NCI-H1105 (cell line): ENCODE measurements at regions not wholly inside any gene's neighbourhood (a gene's known extent, or its start where the extent isn't known, plus 50 kb on each side); places are given as distances from the start of the nearest gene placed in this dataset.
"Not testable (repeated sequence)": the region's sequence is repeated elsewhere in the genome, so short reads cannot be mapped to it uniquely, and the experiment has no call there.

Experiments used
- DNase-seq: peaks from one replicate; lab custom pipeline; 2025; lab: John Stamatoyannopoulos, UW

DNA sequence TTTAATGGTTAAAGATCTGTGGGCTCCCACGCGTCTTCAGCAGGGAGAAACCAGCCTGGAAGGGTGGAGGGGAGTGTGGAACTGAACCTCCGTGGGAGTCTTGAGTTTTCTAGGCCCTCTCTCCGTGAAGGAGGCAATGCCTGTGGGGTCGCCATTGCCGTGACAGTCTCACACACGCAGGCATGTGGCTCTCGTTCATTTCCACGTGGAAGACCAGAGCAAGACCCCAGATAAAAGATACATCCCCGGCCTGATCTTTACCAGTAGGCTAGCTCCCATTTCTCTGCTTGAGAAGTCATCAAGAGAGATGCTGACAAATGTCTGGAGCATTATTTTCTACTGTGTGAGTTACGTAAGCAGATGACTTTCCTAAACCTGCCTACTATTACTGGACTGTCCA is 491.7 kb upstream of the LMO3 start:
- DNase-seq, result no peak

DNA sequence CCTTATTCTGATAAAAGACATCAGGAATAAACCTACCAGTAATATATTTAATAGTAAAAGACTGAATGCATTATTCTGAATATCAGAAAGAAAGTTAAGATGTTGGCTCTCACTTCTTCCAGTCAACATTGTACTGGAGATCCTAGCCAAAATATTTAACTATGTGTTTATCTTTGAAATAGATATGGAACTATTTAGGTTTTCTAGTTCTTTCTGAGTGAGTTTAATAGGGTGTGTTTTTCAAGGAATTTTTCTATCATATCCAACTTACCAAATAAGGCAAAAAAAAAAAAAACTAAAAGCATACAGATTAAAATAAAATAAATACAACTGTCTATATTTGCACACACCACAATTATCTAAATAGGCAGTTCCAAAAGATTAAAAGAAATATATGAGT is 478.9 kb upstream of the LMO3 start:
- no peak for DNase-seq

DNA sequence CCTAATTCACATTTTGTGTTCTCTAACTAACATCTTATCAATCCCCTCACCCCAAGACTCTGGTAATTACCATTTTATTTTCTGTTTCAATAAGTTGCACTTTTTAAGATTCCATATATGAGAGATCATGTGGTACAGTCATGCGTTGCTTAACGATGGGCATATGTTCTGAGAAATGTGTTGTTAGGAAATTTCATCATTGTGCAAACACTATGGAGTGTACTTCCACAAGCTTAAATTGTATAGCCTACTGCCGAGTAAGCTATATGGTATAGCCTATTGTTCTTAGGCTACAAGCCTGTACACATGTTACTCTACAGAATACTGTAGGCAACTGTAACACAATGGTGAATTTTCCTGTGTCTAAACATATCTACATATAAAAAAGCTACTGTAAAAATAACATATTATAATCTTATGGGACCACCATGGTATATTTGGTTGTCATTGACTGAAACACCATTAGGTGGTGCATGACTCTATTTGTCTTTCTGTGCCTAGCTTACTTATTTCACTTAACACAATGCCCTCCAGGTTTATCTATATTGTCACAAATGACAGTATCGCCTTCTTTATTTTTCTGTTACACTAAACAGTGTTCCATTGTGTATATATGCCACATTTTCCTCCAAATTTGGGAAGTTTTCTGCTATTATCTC is 473.4 kb upstream of the LMO3 start:
- no peak for DNase-seq

DNA sequence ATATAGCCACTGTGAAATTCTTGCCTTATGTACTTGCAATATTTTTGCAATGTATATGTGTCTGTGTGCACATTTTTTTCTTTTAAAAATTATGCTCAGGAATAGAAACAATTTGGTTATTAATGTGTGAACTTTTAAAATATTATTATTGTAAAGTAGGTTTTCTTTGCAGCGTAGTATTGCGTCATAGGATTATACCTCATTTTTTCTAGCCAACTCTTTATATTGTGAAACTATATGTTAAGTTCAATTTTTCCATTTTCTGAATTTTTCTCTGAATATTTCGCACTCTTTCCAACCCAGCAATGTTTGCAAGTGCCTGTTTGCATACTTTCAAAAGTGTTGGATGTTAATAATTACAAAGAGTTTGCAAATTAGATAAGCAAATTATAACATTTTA is 471.6 kb upstream of the LMO3 start:
- DNase-seq, result no peak

DNA sequence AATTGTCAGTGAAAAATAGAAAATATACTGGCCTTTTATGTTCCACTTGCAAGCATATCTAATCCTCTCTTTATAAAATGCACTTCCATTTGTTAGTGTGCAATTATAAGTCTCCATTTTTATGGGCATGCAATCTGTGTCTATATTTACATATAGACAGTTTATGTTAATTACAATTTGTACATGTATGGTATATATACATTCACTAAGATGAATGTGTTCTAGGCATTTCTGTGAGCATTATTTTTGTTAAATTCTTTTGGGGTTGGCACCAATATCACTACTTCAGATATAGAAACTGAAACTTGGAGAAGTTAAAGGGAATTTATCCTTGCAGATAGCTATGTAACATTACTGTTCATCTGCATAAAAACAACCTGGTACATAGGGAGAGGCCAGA is 470.8 kb upstream of the LMO3 start:
- DNase-seq, result no peak

DNA sequence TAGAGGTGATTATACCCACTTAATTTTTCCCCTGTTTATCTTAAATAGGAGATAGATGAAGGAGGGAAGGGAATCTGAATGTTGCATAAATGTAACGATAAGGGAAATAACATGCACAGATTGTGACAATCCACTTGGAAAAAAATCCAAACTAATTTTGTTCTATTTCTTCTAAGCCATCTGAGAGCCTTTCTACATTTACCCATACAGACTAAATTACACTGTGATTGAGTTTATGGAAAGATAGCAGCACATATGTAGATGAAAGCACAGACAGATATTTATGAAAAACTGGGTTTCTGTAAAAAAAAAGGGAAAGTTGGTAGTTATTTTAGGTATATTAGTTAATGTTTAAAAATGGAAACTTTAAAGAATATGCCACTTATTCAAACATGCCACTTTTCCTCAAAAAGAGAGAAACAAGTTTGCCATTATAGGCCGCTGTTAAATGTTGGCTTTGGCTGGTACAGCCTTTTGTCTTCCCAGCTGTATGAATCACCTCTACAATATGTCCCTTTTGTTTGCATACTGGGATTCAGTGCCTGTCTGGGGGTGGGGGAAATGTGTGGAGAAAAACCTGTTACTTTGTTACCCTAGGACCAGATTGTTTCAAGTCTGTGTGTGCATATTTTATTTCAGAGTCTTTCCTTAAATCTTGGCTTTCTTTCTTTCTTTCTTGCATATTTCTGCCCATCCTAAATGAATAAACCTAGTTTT is 470.2 kb upstream of the LMO3 start:
- DNase-seq, result peak; percentile 6

DNA sequence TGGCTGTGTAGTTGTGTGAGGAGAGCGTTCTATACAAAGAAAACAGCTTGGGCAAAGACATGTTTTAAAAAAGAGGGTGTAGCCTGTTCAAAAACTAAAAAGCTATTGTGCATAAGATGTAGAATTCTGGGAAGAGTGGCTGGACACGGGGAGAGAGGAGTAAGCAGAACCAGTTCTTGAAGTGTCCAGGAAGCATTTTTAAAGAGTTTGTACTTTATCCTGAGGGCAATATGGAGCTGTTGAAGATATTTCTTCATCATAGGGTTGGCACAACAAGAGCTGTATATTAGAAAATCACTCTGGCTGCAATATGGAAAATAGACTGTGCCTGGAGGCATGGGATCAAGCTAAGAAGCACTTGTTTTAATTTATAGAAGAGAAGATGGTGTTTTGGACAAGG is 458.9 kb upstream of the LMO3 start:
- no peak for DNase-seq

DNA sequence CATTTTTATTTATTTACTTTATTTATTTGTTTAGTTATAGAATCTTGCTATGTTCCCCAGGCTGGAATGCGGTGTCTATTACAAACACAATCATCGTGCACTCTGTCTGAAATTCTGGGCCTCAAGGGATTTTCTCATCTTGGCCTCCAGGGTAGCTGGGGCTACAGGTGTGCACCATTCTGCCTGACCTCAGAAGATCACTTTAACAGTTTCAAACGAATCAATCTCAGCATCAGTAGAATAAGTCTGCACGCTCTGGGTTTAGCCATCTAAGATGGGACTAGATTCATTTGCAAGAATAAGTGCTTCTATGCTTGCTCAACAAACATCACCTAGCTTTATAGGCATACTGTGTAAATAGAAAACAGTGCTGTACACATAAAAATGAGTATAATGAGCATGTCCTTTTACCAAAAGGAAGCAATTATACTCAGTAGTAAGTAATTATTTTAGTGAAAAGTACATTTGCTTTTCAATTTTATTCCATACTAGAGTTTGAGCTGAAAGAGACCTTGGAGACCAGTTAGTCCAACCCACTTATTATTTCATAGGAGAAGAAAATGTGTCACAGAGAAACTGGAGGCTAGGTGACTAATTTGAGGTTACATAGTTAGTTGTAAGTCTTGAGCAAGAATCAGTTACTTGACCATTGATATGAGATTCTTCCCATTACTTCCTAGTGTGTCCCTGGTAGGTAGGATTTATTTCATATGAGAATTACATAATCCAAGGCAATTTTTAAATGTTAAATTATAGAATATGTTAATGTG is 456.5 kb upstream of the LMO3 start:
- DNase-seq, result peak; percentile 49

DNA sequence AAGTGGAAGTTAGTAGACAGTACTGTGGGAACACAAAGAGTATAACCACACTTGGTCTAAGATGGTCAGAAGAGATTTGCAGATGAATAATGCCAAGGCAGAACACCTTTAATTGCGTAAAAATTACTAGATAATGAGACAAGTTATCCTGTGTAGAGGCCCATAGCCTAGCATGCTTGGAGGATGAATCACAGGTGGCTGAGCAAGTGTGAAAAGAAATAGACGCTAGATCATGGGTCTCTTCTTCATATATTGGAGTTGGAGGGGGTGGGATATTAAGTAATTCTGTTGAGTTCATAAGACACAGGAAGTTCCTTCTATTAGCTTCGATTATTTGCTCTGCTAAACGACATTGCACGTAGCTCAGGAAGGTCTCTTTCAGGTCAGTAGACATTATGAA is 454.3 kb upstream of the LMO3 start:
- DNase-seq, result no peak

DNA sequence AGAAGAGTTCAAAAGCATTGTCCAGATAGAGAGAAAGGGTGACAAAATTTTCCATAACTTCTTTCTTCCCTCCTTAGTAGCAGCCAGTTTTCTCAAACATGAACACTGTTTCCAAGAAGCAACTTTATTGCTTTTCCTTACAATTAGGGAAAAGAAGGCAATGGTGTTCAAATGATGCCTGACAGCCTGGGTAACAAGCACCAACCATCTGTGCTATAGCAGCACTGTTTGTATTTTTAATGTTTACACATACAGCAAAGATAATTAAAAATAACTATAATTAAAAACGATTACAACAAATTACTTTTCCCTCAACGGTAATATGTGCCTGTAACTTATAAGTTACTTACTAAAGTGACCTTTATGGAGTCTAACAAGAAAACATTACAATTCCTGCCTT is 450.6 kb upstream of the LMO3 start:
- DNase-seq, result no peak

DNA sequence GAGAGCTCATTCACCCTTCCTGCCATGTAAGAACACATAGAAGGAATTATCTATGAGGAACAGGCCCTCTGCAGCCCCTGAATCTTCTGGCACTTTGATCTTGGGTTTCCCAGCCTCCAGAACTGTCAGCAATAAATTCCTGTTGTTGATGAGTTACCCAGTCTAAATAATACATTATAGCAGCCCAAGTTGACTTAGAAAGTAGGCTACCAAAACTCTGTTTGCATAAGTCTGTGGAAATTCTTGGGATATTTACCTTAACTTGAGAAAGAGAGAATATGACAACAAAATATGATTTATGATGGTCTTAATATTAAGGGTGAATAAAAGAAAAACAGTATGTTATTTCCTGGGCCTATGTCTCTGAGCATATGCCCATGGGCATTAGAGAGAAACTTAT is 433.0 kb upstream of the LMO3 start:
- DNase-seq, result no peak

DNA sequence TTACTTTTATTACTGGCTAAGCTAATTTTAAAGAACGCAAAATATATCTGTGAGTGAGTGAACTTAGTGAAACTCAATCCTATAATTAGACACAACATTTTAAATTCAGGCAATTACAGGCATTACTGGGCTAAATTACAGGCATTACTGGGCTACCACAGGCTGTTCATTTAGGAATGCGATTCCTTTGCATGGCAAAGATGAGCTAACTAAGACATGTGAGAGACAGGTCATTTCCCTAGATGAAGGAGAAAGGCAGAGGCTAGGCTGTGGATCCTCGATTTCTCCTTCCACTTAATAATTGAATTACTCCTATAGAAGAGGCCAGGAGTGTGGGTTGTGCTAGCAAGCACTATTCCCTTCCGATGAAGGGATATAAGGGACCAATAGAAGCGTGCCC is 429.4 kb upstream of the LMO3 start:
- no peak for DNase-seq

DNA sequence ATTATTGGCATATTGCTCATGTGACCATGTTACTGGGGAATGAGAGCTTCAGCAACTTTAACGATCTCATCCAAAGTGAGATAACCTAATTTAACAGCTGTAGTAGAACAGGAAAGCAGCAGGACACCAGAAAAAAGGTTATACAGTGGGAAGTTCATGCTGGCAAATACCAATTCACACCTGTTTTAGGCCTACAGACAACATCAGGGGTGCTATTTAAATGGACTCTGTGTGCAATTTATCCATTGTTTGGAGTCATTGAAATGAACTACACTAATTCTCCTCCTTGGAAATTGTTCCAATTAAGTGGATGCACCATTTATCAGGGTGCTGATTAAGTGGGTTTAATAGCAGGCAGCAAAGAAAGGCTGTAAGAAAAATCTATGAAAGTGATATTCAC is 424.4 kb upstream of the LMO3 start:
- no peak for DNase-seq

DNA sequence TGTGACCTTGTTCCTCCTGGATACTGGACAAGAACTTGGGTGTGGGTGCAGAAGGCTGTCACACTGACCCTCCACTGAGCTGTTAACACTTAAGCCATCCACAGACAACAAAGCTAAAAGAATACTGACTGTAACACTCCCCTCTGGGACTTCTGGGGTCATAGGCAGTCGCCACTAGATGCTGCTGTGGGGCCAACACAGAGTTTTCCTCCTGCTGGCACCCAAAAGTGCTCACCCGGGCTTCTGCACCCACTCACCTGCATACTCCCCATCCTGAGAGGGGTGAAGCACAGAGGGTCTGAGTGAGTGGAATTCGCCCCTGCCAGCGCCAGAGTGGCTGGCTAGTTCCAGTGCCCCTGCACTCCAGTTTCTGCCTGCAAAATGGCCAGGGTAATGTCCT is 422.4 kb upstream of the LMO3 start:
- DNase-seq, result no peak

DNA sequence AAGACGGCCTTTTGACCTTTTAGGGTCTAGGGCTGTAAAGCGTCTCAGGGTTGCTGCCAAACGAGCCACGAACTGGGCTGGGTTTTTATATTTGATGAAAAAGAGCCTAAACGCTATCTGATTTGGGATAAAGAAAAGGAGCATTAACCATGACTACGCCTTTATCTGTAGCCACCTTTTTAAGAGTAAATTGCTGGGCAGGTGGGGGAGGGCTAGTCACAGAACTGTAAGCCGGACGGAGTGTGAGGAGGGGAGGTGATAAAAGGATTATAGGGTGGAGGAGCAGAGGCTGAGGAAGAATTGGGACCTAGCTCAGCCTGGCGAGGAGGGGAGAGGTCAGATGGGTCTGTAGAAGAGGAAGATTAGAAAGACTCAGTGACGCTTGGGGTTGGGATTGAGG is 419.5 kb upstream of the LMO3 start:
- not testable (repeated sequence) for DNase-seq

DNA sequence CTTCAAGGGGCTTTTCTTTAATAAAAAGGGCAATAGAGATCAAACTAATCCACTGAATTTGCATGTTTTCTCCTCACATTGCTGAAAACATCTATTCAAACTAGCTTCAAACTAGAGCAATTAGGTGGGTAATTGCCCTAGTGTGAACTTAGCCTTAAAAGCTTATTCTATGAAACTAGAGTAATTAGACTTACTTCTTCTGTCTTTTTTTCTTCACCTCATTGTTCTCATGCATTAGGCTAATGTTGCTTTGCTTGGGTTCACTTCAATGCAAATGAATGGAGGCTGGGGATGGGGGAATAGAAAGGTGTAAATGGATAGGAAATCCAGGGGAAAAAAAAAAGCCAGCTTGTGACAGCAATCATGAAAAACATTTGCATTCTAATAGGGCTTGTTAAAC is 414.8 kb upstream of the LMO3 start:
- DNase-seq, result peak; percentile 23

DNA sequence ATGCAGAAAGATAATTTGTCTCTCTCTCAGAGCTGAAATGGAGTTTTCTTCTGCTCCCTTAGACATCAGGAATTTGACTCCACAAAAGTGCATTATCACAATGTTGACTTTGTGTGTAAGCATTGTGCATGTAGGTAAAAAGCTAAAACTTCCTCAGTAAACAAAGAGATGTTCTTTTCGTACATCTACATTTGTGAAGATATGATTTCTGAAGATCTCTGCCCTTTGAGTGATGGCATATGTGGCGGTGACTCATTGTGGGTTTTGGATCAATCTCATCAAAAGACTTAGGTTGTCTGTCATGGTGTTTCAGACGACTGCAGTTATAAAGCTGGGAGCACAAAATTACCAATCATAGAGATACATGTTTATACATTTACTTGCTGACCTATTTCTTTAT is 411.4 kb upstream of the LMO3 start:
- no peak for DNase-seq

DNA sequence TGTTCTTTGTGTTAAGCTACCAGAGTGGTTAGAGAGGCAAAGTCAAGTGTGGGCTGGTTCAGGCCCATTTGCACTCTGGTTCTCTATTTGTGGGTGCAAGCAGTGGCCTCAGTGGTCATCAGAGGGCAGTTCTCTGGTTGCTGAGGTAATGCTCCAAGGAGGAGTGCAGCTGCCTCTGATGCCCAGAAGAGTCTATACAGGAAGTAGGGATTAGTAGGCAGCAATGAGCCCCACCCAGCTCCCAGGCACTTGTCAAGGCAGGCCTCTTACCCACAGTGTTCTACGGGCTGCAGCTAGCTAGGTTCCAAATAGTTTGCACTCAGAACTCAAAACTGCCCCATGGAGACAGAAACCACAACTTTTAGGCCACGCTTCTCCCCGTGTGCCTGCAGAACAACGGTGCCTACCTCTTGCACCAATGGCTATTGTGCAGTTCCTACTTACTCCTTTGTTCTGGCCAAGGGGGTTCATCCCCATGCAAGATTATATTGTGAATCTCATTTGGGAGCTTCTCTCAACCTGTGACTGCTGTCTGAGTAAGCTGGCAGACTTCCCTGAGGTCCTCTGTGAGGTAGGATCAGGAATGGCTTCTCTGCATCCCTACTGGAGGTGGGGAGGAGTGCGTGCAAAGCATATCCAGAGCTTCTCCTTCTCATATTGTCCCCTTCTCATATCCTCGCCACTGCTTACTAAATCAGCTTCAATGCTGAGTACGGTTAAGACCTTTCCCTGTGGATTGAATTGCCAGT is 410.3 kb upstream of the LMO3 start:
- no peak for DNase-seq

DNA sequence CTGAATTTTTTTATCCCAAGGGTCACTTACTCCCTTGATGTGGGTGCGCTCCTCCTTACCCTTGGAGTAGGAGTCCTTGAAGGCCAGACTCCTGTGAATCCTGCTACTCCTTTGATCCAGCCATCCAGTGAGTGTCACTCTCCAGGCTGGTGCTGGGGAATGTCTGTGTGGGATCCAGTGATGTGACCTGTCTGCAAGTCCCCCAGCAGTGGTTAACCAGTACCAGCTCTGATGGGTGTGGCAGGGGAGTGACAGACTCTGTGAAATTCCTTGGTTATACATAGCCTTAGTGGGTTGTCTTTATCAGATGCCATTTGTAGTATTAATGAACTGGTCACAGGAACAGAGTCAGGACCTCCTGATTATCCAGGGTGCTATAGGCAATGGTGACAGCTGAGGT is 409.5 kb upstream of the LMO3 start:
- no peak for DNase-seq

DNA sequence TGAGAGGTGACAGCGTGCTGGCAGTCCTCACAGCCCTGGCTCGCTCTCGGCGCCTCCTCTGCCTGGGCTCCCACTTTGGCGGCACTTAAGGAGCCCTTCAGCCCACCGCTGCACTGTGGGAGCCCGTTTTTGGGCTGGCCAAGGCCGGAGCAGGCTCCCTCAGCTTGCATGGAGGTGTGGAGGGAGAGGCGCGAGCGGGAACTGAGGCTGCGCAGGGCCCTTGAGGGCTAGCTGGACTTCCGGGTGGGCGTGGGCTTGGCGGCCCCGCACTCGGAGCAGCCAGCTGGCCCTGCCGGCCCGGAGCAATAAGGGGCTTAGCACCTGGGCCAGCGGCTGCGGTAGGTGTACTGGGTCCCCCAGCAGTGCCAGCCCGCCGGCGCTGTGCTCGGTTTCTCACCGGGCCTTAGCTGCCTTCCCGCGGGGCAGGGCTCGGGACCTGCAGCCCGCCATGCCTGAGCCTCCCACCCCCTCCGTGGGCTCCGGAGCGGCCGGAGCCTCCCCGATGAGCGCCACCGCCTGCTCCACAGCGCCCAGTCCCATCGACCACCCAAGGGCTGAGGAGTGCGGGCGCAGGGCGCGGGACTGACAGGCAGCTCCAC is 401.6 kb upstream of the LMO3 start:
- DNase-seq, result not testable (repeated sequence)

DNA sequence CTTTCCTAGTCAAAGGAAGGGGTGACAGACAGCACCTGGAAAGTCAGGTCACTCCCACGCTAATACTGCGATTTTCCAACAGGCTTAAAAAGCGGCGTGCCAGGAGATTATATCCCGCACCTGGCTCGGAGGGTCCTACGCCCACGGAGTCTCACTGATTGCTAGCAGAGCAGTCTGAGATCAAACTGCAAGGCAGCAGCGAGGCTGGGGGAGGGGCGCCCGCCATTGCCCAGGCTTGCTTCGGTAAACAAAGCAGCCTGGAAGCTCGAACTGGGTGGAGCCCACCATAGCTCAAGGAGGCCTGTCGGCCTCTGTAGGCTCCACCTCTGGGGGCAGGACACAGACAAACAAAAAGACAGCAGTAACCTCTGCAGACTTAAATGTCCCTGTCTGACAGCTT is 392.6 kb upstream of the LMO3 start:
- not testable (repeated sequence) for DNase-seq

DNA sequence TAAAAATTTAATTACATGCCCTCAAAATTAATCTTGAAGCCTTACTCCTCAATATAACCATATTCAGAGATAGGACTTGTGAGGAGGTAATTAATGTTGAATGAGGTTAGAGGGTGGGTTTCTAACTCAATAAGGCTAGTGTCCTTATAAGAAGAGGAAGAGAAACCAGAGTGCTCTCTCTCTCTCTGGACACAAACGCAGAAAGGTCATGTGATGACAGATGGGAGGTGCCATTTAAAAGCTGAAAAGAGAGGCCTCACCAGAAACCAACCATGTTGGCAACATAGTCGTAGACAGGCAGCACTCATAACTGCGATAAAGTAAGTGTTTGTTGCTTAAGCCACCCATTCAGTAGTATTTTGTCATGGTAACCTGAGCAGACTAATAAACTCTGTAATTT is 378.5 kb upstream of the LMO3 start:
- no peak for DNase-seq
